ENCODE measurements at regions not wholly inside any gene's neighbourhood (a gene's known extent, or its start where the extent isn't known, plus 50 kb on each side); places are given as distances from the start of the nearest gene placed in this dataset.

- ChIA-PET RAD21 (ENCODE audit: low non-redundant PET in 1 of 2, low total read pairs in 2 of 2, uncharacterized antibody in 2 of 2, unreplicated experiment in 2 of 2) (no interaction called here), POLR2A (no interaction called here), CTCF (no interaction called here)
- no peak overlapping the region for H3K4me3 ChIP-seq (replicated peaks in 1 of 2; ENCODE audit: low read depth in 1 of 2, low read length in 2 of 2)
- no peak for TF ChIP-seq MAX (IDR thresholded peaks at IDR 0.05)
- no peak for TF ChIP-seq ZBTB33 (IDR thresholded peaks at IDR 0.05; ENCODE audit: extremely low read depth, insufficient replicate concordance, low read length)
- no peak for TF ChIP-seq CBX3 (IDR thresholded peaks at IDR 0.05; ENCODE audit: low read depth)
- TF ChIP-seq EGR1 (IDR thresholded peaks at IDR 0.05; ENCODE audit: low read depth), result no peak
- no peak for TF ChIP-seq JUND (IDR thresholded peaks at IDR 0.05)
- TF ChIP-seq REST (IDR thresholded peaks at IDR 0.05; ENCODE audit: low read depth), result no peak
- no peak for TF ChIP-seq RAD21 (IDR thresholded peaks at IDR 0.05; ENCODE audit: low read depth)
- no peak for TF ChIP-seq YY1 (IDR thresholded peaks at IDR 0.05; ENCODE audit: extremely low read depth, insufficient replicate concordance, low read depth, low read length)
- no peak for TF ChIP-seq ELF1 (IDR thresholded peaks at IDR 0.05; ENCODE audit: borderline replicate concordance, low read depth)
- TF ChIP-seq POLR2AphosphoS5 (IDR thresholded peaks at IDR 0.05; ENCODE audit: low read depth, low read length), result no peak
- TF ChIP-seq POLR2A (IDR thresholded peaks at IDR 0.05; ENCODE audit: borderline replicate concordance, extremely low read depth, insufficient read depth, insufficient read length), result no peak
- TF ChIP-seq SP1 (IDR thresholded peaks at IDR 0.05; ENCODE audit: low read depth), result no peak
- no peak for TF ChIP-seq ATF3 (IDR thresholded peaks at IDR 0.05)
- intact Hi-C loops (cut with micrococcal nuclease), result no loop called here
- ATAC-seq (no peak), DNase-seq (ENCODE audit: low read depth, low spot score) (no peak)
- H3K9me2 ChIP-seq (ENCODE audit: insufficient read depth), result no peaks in the 10 kb centered on the region
- no peaks in the 10 kb centered on the region for H4K20me1 ChIP-seq (ENCODE audit: insufficient read depth)
- H3K27ac ChIP-seq (ENCODE audit: low read depth, low read length), result no peak overlapping the region
- no peaks in the 10 kb centered on the region for H3K36me3 ChIP-seq (ENCODE audit: control insufficient read depth in 1 of 2, insufficient read depth in 2 of 2, low read length in 2 of 2)
- no peak overlapping the region for H3K4me2 ChIP-seq (ENCODE audit: low read length)
- no peaks in the 10 kb centered on the region for H3K79me2 ChIP-seq (ENCODE audit: insufficient read depth, low read length)
- no peaks in the 10 kb centered on the region for H3K4me1 ChIP-seq (ENCODE audit: control insufficient read depth in 1 of 2, insufficient read depth in 2 of 2, low read length in 2 of 2)
- no TSS peak for BruUV-seq (replicated peaks)
- H2AFZ ChIP-seq (ENCODE audit: low read depth, low read length, poor library complexity, severe bottlenecking), result no peak overlapping the region
- no peaks in the 10 kb centered on the region for H3K27me3 ChIP-seq (ENCODE audit: insufficient read depth, low read length)
- no peak overlapping the region for H3K9ac ChIP-seq (ENCODE audit: low read length)
- H3K9me3 ChIP-seq (ENCODE audit: control insufficient read depth in 1 of 2, insufficient read depth in 1 of 2, low read depth in 1 of 2, low read length in 2 of 2), result no peaks in the 10 kb centered on the region
These were observed 226.3 kb downstream of the FGF9 start for GRCh38 chr13:21897161-21897560.

All from HCT116 (cell line).